IMR-90 (cell line): ENCODE measurements at regions not wholly inside any gene's neighbourhood (a gene's known extent, or its start where the extent isn't known, plus 50 kb on each side); places are given as distances from the start of the nearest gene placed in this dataset.

Source experiments
- CEBPB ChIP-seq: IDR thresholded peaks from 2 replicates; pipeline ENCODE4 v1.6.1; 2012; ENCODE audit warnings: low read depth, low read length, improper control_type of control experiment
- CTCF ChIP-seq: conservative IDR thresholded peaks from 2 replicates; pipeline ENCODE4 v1.5.1; 2012; ENCODE audit warnings: mild to moderate bottlenecking, low read depth, low read length, improper control_type of control experiment
- ELK1 ChIP-seq: fragments of 150-350 bp; IDR thresholded peaks from 2 replicates; pipeline ENCODE4 v1.6.1; 2016; ENCODE audit warnings: low read depth, mild to moderate bottlenecking, low read length, moderate library complexity, borderline replicate concordance
- MAFK ChIP-seq: IDR thresholded peaks from 2 replicates; pipeline ENCODE4 v1.6.1; 2012; ENCODE audit warnings: low read depth, low read length, improper control_type of control experiment
- MAZ ChIP-seq: IDR thresholded peaks from 2 replicates; pipeline ENCODE4 v1.6.1; 2012; ENCODE audit warnings: low read depth, mild to moderate bottlenecking, low read length, improper control_type of control experiment, moderate library complexity, borderline replicate concordance
- MXI1 ChIP-seq: IDR thresholded peaks from 2 replicates; pipeline ENCODE4 v1.6.1; 2012; ENCODE audit warnings: low read depth, mild to moderate bottlenecking, low read length, moderate library complexity, borderline replicate concordance
- NFE2L2 ChIP-seq: fragments of 150-350 bp; IDR thresholded peaks from 2 replicates; pipeline ENCODE4 v1.6.1; 2016; ENCODE audit warnings: low read depth, mild to moderate bottlenecking, low read length
- POLR2A ChIP-seq: IDR thresholded peaks from 2 replicates; pipeline ENCODE4 v1.6.1; 2012; ENCODE audit warnings: mild to moderate bottlenecking, low read depth, low read length
- RAD21 ChIP-seq: IDR thresholded peaks from 2 replicates; pipeline ENCODE4 v1.6.1; 2012; ENCODE audit warnings: low read length, improper control_type of control experiment
- RFX5 ChIP-seq: IDR thresholded peaks from 2 replicates; pipeline ENCODE4 v1.8.0; 2012; ENCODE audit warnings: low read depth, mild to moderate bottlenecking, low read length, moderate library complexity
- SMC3 ChIP-seq: fragments of 150-350 bp; IDR thresholded peaks from 2 replicates; pipeline ENCODE4 v1.6.1; 2016; ENCODE audit warnings: low read depth, mild to moderate bottlenecking, antibody characterized with exemption, low read length, moderate library complexity
- USF2 ChIP-seq: fragments of 150-350 bp; IDR thresholded peaks from 2 replicates; pipeline ENCODE4 v1.6.1; 2017; ENCODE audit warnings: mild to moderate bottlenecking, antibody characterized with exemption, low read length, low read depth

- TF ChIP-seq CTCF (no peak), SMC3 (no peak), USF2 (no peak), MXI1 (no peak), POLR2A (no peak), RAD21 (no peak), CEBPB (no peak), RFX5 (no peak), ELK1 (no peak), MAZ (no peak), NFE2L2 (no peak), MAFK (no peak)
Measured at GRCh38 chrX:121260596-121261240, 213.3 kb downstream of the GLUD2 start.
